ENCODE measurements at regions not wholly inside any gene's neighbourhood (a gene's known extent, or its start where the extent isn't known, plus 50 kb on each side); places are given as distances from the start of the nearest gene placed in this dataset.

GRCh38 chr16:5643855-5644531, 546.4 kb upstream of the EEF2KMT start:
- no peaks in the 10 kb centered on the region for H3K36me3 ChIP-seq (replicated peaks in 1 of 2; ENCODE audit: control insufficient read depth in 1 of 2, insufficient read depth in 2 of 2, low read length in 2 of 2)
- intact Hi-C loops (cut with micrococcal nuclease; ENCODE audit: unreplicated experiment): no loop called here
- H3K9ac ChIP-seq (ENCODE audit: insufficient read depth, low read depth, low read length): no peak overlapping the region
- H3K79me2 ChIP-seq (ENCODE audit: insufficient read depth, low read length): no peaks in the 10 kb centered on the region
- no peak overlapping the region for H2AFZ ChIP-seq (ENCODE audit: low read length)
- no peak overlapping the region for H3K4me3 ChIP-seq (replicated peaks in 1 of 3; ENCODE audit: insufficient read depth in 1 of 3, low read depth in 2 of 3, low read length in 3 of 3)
- in situ Hi-C loops (cut with HindIII; ENCODE audit: extremely low pct_ligation_motif_present, low pct_unique_long_range_greater_than_20kb): no loop called here
- DNase-seq (ENCODE audit: low spot score) (no peak), ATAC-seq (no peak), FAIRE-seq (no peak)
- peaks cover 2 to 11% of the 10 kb centered on the region in 2 experiments; a peak in 2 of 5 replicates for H3K27me3 ChIP-seq (ENCODE audit: control insufficient read depth in 1 of 2, insufficient read depth in 2 of 2, low read length in 2 of 2)
- H3K9me3 ChIP-seq (ENCODE audit: low read length): no peaks in the 10 kb centered on the region
- no peaks in the 10 kb centered on the region for H3K4me1 ChIP-seq (ENCODE audit: insufficient read depth, low read length)
- H3K4me2 ChIP-seq (ENCODE audit: low read depth, low read length): no peak overlapping the region
- no TSS peak for BruUV-seq (replicated peaks)
- H4K20me1 ChIP-seq (ENCODE audit: insufficient read depth, low read length): no peaks in the 10 kb centered on the region
- H3K27ac ChIP-seq (ENCODE audit: extremely low read length, insufficient read depth, low read length): no peak overlapping the region
- 22% methylated on average over 9 of the region's 10 CpGs for WGBS (ENCODE audit: low lambda C conversion rate)
- ChIA-PET CTCF (ENCODE audit: low intra/inter-chr PET ratio, low total read pairs) (no interaction called here), POLR2A (no interaction called here)
- TF ChIP-seq ZBTB14 (CRISPR knock-in tag; IDR thresholded peaks at IDR 0.05) (no peak), MTERF4 (CRISPR knock-in tag; IDR thresholded peaks at IDR 0.05) (no peak), RERE (CRISPR knock-in tag; IDR thresholded peaks at IDR 0.05; ENCODE audit: low read depth) (no peak), HMG20A (CRISPR knock-in tag; IDR thresholded peaks at IDR 0.05; ENCODE audit: borderline replicate concordance) (no peak), ZNF430 (CRISPR knock-in tag; IDR thresholded peaks at IDR 0.05) (no peak), ZNF510 (CRISPR knock-in tag; IDR thresholded peaks at IDR 0.05; ENCODE audit: low read depth) (no peak), RORA (CRISPR knock-in tag; IDR thresholded peaks at IDR 0.05) (no peak), ZNF142 (CRISPR knock-in tag; IDR thresholded peaks at IDR 0.05) (no peak), ZBTB1 (CRISPR knock-in tag; IDR thresholded peaks at IDR 0.05; ENCODE audit: borderline replicate concordance) (no peak), ZNF782 (CRISPR knock-in tag; IDR thresholded peaks at IDR 0.05; ENCODE audit: borderline replicate concordance) (no peak), TCF7 (IDR thresholded peaks at IDR 0.05; ENCODE audit: low read depth) (no peak)

Data from HepG2 (cell line).